Mammary epithelial cell (primary cell): ENCODE measurements at regions not wholly inside any gene's neighbourhood (a gene's known extent, or its start where the extent isn't known, plus 50 kb on each side); places are given as distances from the start of the nearest gene placed in this dataset.

Experiments
- CTCF ChIP-seq, 2 donors: IDR thresholded peaks in 1 of 2; conservative IDR thresholded peaks in 1 of 2; 2 replicates each; pipeline ENCODE4 v1.5.1; 2011 to 2012; ENCODE audit warnings: inconsistent platforms in 2 of 2, low read length in 2 of 2, mild to moderate bottlenecking in 2 of 2, control low read depth in 1 of 2, low read depth in 1 of 2; ENCODE audit not compliant: insufficient read depth in 1 of 2; ENCODE audit errors: extremely low read depth in 1 of 2
- EZH2 ChIP-seq: IDR thresholded peaks from 2 replicates; pipeline ENCODE4 v1.6.1; 2012; ENCODE audit warnings: low read length, inconsistent platforms, borderline replicate concordance

GRCh38 chr4:30842689-30843088 lies 122.5 kb downstream of the PCDH7 start:
- TF ChIP-seq EZH2 (no peak), CTCF (conservative IDR thresholded peaks at IDR 0.05 in 1 of 2, IDR thresholded peaks at IDR 0.05 in 1 of 2; ENCODE audit: extremely low read depth in 1 of 2, insufficient read depth in 1 of 2, low read depth in 1 of 2, low read length in 2 of 2) (no peak)
